CD4-positive, alpha-beta T cell (primary cell): ENCODE measurements at regions not wholly inside any gene's neighbourhood (a gene's known extent, or its start where the extent isn't known, plus 50 kb on each side); places are given as distances from the start of the nearest gene placed in this dataset.
"Not testable (repeated sequence)": the region's sequence is repeated elsewhere in the genome, so short reads cannot be mapped to it uniquely, and the experiment has no call there.

Source experiments
- ATAC-seq: fragments of 200-7000 bp; cut with Tn5 transposase; one replicate; pipeline ENCODE4 v1.10.0; 2022; ENCODE audit warnings: mild to moderate bottlenecking; ENCODE audit not compliant: poor library complexity
- CTCF ChIA-PET: fragments of 350-600 bp; sonication (Branson Sonifier 250); formaldehyde crosslinking; loops from one replicate; lab custom pipeline; 2021; ENCODE audit warnings: antibody characterized with exemption, inconsistent platforms; lab: Charles Lee
- POLR2A ChIA-PET: fragments of 350-600 bp; sonication (Branson Sonifier 250); formaldehyde crosslinking; loops from one replicate; lab custom pipeline; 2021; ENCODE audit warnings: antibody characterized with exemption, inconsistent platforms; lab: Charles Lee
- DNase-seq, 14 experiments: peaks; one replicate each; pipeline ENCODE4 v3.0.0-alpha.2; 2013 to 2020; ENCODE audit warnings: mixed read lengths in 2 of 14
- H3K27ac ChIP-seq, 2 donors: one replicate each; pipeline versions ENCODE4 v1.5.1 to v1.7.0; 2013; ENCODE audit warnings: low read length in 2 of 2, low read depth in 1 of 2, mild to moderate bottlenecking in 1 of 2
- H3K27me3 ChIP-seq, 2 experiments: 1 replicate in 1 of 2; 2 replicates in 1 of 2; pipeline versions ENCODE4 v1.6.1 to v1.7.0; 2013; ENCODE audit warnings: low read length in 2 of 2, control low read depth in 1 of 2, mild to moderate bottlenecking in 1 of 2, moderate library complexity in 1 of 2; ENCODE audit not compliant: insufficient read depth in 2 of 2, control insufficient read depth in 1 of 2
- H3K36me3 ChIP-seq: one replicate; pipeline ENCODE4 v1.6.1; 2013; ENCODE audit warnings: low read length, control low read depth; ENCODE audit not compliant: insufficient read depth
- H3K4me1 ChIP-seq: one replicate; pipeline ENCODE4 v1.6.1; 2013; ENCODE audit warnings: low read length, control low read depth; ENCODE audit not compliant: insufficient read depth
- H3K4me3 ChIP-seq: one replicate; pipeline ENCODE4 v1.5.1; 2013; ENCODE audit warnings: mild to moderate bottlenecking, low read length, moderate library complexity
- H3K9me3 ChIP-seq, 2 experiments: 1 replicate in 1 of 2; 2 replicates in 1 of 2; pipeline versions ENCODE4 v1.6.1 to v1.7.0; 2013; ENCODE audit warnings: low read length in 2 of 2, mild to moderate bottlenecking in 2 of 2, control low read depth in 1 of 2, moderate library complexity in 1 of 2; ENCODE audit not compliant: control insufficient read depth in 1 of 2, insufficient read depth in 1 of 2
- H3K27ac Mint-ChIP-seq: one replicate; pipeline ENCODE4 v1.8.0; 2020; ENCODE audit warnings: mixed read lengths
- H3K27me3 Mint-ChIP-seq: one replicate; pipeline ENCODE4 v1.8.0; 2021; ENCODE audit warnings: mixed read lengths
- H3K36me3 Mint-ChIP-seq: one replicate; pipeline ENCODE4 v1.8.0; 2021; ENCODE audit warnings: low read depth, mixed read lengths
- H3K4me1 Mint-ChIP-seq: one replicate; pipeline ENCODE4 v1.8.0; 2021; ENCODE audit warnings: low read depth, mixed read lengths
- H3K4me3 Mint-ChIP-seq: one replicate; pipeline ENCODE4 v1.8.0; 2020; ENCODE audit warnings: mild to moderate bottlenecking, mixed read lengths
- H3K9me3 Mint-ChIP-seq: one replicate; pipeline ENCODE4 v1.8.0; 2020; ENCODE audit warnings: mixed read lengths
- CTCF ChIP-seq: fragments of 200-600 bp; IDR thresholded peaks from one replicate; pipeline ENCODE4 v1.8.0; 2022; ENCODE audit warnings: antibody characterized with exemption, mild to moderate bottlenecking
- intact Hi-C, 2 experiments: fragments of 100-400 bp; cut with DNase I in 1 of 2; cut with micrococcal nuclease in 1 of 2; formaldehyde crosslinking; loops; one replicate each; pipeline versions ENCODE4 v1.15.1 to v1.9.0; 2023 to 2025; cut with DNase I, micrococcal nuclease

- DNase-seq (no peak), ATAC-seq (no peak)
- no peaks in the 10 kb centered on the region for H3K4me1 ChIP-seq
- Mint-ChIP-seq H3K27me3 (no peaks in the 10 kb centered on the region), H3K4me1 (no peaks in the 10 kb centered on the region), H3K4me3 (no peak overlapping the region), H3K36me3 (no peaks in the 10 kb centered on the region), H3K27ac (no peak overlapping the region), H3K9me3 (peaks cover 13% of the 10 kb centered on the region)
- CTCF ChIA-PET = no interaction called here
- no peaks in the 10 kb centered on the region for H3K27me3 ChIP-seq
- POLR2A ChIA-PET = no interaction called here
- no peak for TF ChIP-seq CTCF
- intact Hi-C loops = no loop called here
- no peak overlapping the region for H3K4me3 ChIP-seq
- no peak overlapping the region for H3K27ac ChIP-seq
- H3K9me3 ChIP-seq = peaks cover 0 to 3% of the 10 kb centered on the region in 2 experiments
- no peaks in the 10 kb centered on the region for H3K36me3 ChIP-seq
Measured at GRCh38 chr17:71099003-71099714, 929.8 kb downstream of the KCNJ2 start.

- POLR2A ChIA-PET = no interaction called here
- Mint-ChIP-seq H3K27me3 (no peaks in the 10 kb centered on the region), H3K36me3 (no peaks in the 10 kb centered on the region), H3K27ac (no peak overlapping the region), H3K4me3 (no peak overlapping the region), H3K9me3 (peaks cover 6% of the 10 kb centered on the region), H3K4me1 (no peaks in the 10 kb centered on the region)
- Histone ChIP-seq H3K4me1 (no peaks in the 10 kb centered on the region), H3K36me3 (no peaks in the 10 kb centered on the region), H3K4me3 (no peak overlapping the region), H3K27me3 (no peaks in the 10 kb centered on the region), H3K9me3 (peaks cover 0 to 3% of the 10 kb centered on the region in 2 experiments), H3K27ac (no peak overlapping the region)
- CTCF ChIA-PET = no interaction called here
- no peak for DNase-seq
- intact Hi-C loops = no loop called here
- TF ChIP-seq CTCF = no peak
- ATAC-seq = no peak
Measured at GRCh38 chr17:71102777-71103176, 933.4 kb downstream of the KCNJ2 start.

DNA sequence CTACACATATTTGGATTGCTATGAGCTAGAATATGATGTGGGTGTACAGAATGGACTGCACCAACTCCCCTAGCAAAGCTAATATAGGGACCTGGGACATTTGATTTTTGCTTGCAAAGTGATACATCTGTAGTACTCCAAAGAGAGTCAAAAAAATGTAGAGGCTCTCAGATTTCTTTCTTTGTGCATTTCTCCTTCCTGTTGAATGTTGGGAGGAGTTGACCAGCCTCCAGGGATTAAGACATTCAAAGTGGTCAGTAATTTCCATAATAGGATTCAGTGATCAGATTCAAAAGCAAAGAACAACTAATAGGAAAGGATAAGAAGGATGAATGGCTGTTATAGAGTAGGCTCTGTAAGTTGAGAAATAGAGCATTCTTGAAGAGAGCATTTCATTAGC is 934.9 kb downstream of the KCNJ2 start:
- Histone ChIP-seq H3K9me3 (peaks cover 0 to 3% of the 10 kb centered on the region in 2 experiments), H3K4me3 (no peak overlapping the region), H3K4me1 (no peaks in the 10 kb centered on the region), H3K27ac (no peak overlapping the region), H3K27me3 (no peaks in the 10 kb centered on the region), H3K36me3 (no peaks in the 10 kb centered on the region)
- ATAC-seq (no peak), DNase-seq (no peak)
- no peak overlapping the region for H3K27ac Mint-ChIP-seq
- H3K4me1 Mint-ChIP-seq = no peaks in the 10 kb centered on the region
- POLR2A ChIA-PET = no interaction called here
- H3K36me3 Mint-ChIP-seq = no peaks in the 10 kb centered on the region
- H3K9me3 Mint-ChIP-seq = peaks cover 6% of the 10 kb centered on the region
- no peak overlapping the region for H3K4me3 Mint-ChIP-seq
- no peak for TF ChIP-seq CTCF
- CTCF ChIA-PET = no interaction called here
- no peaks in the 10 kb centered on the region for H3K27me3 Mint-ChIP-seq
- intact Hi-C loops = no loop called here

DNA sequence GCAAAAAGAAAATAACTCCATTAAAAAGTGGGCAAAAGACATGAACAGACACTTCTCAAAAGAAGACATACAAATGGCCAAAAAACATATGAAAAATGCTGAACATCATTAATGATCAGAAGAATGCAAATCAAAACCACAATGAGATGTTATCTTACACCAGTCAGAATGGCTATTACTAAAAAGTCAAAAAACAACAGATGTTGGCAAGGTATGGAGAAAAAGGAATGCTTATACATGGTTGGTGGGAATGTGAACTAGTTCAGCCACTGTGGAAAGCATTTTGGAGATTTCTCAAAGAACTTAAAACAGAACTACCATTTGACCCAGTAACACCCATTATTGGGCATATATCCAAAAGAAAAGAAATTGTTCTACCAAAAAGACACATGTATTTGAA is 936.7 kb downstream of the KCNJ2 start:
- intact Hi-C loops, H3K27ac Mint-ChIP-seq, POLR2A ChIA-PET, H3K27me3 ChIP-seq, H3K9me3 ChIP-seq, H3K9me3 Mint-ChIP-seq, H3K4me1 Mint-ChIP-seq, H3K27ac ChIP-seq, CTCF ChIA-PET, H3K36me3 ChIP-seq, DNase-seq, H3K4me3 ChIP-seq, H3K4me1 ChIP-seq, H3K36me3 Mint-ChIP-seq, H3K27me3 Mint-ChIP-seq, H3K4me3 Mint-ChIP-seq, ATAC-seq: not testable (repeated sequence)
